ENCODE measurements at regions not wholly inside any gene's neighbourhood (a gene's known extent, or its start where the extent isn't known, plus 50 kb on each side); places are given as distances from the start of the nearest gene placed in this dataset.
"Not testable (repeated sequence)": the region's sequence is repeated elsewhere in the genome, so short reads cannot be mapped to it uniquely, and the experiment has no call there.

- Histone ChIP-seq H3K27me3 (no peaks in the 10 kb centered on the region), H3K4me3 (ENCODE audit: low read depth in 1 of 2, low read length in 1 of 2) (no peak overlapping the region), H3K36me3 (no peaks in the 10 kb centered on the region), H3K9me3 (no peaks in the 10 kb centered on the region), H3K27ac (no peak overlapping the region), H3K4me1 (ENCODE audit: control insufficient read depth in 1 of 2, insufficient read depth in 1 of 2, low read depth in 1 of 2, low read length in 1 of 2) (no peaks in the 10 kb centered on the region)
- no peak for TF ChIP-seq CTCF (IDR thresholded peaks at IDR 0.05)
These were observed 138.6 kb upstream of the FHL2 start for GRCh38 chr2:105537466-105537865.

- Histone ChIP-seq H3K4me1 (ENCODE audit: control insufficient read depth in 1 of 2, insufficient read depth in 1 of 2, low read depth in 1 of 2, low read length in 1 of 2) (no peaks in the 10 kb centered on the region), H3K36me3 (no peaks in the 10 kb centered on the region), H3K27me3 (no peaks in the 10 kb centered on the region), H3K27ac (no peak overlapping the region), H3K9me3 (no peaks in the 10 kb centered on the region), H3K4me3 (ENCODE audit: low read depth in 1 of 2, low read length in 1 of 2) (no peak overlapping the region)
- TF ChIP-seq CTCF (IDR thresholded peaks at IDR 0.05) = no peak
These were observed 137.3 kb upstream of the FHL2 start for GRCh38 chr2:105536175-105536574.

- not testable (repeated sequence) for H3K4me1 ChIP-seq (ENCODE audit: control insufficient read depth in 1 of 2, insufficient read depth in 1 of 2, low read depth in 1 of 2, low read length in 1 of 2); H3K36me3 ChIP-seq; H3K4me3 ChIP-seq (ENCODE audit: low read depth in 1 of 2, low read length in 1 of 2); H3K9me3 ChIP-seq; H3K27ac ChIP-seq; H3K27me3 ChIP-seq
These were observed 130.4 kb upstream of the FHL2 start for GRCh38 chr2:105529258-105529657.

- no peaks in the 10 kb centered on the region for H3K9me3 ChIP-seq
- H3K27me3 ChIP-seq = no peaks in the 10 kb centered on the region
- no peak overlapping the region for H3K27ac ChIP-seq
These were observed 127.4 kb upstream of the FHL2 start for GRCh38 chr2:105526000-105526925.

GRCh38 chr2:105525201-105525600 is 126.3 kb upstream of the FHL2 start:
- no peaks in the 10 kb centered on the region for H3K9me3 ChIP-seq
- H3K4me3 ChIP-seq (ENCODE audit: low read depth in 1 of 2, low read length in 1 of 2) = no peak overlapping the region
- no peak for TF ChIP-seq CTCF (IDR thresholded peaks at IDR 0.05)
- no peaks in the 10 kb centered on the region for H3K4me1 ChIP-seq (ENCODE audit: control insufficient read depth in 1 of 2, insufficient read depth in 1 of 2, low read depth in 1 of 2, low read length in 1 of 2)
- no peaks in the 10 kb centered on the region for H3K27me3 ChIP-seq
- H3K36me3 ChIP-seq = no peaks in the 10 kb centered on the region
- no peak overlapping the region for H3K27ac ChIP-seq

More at GRCh38 chr2:105526000-105526925, 127.4 kb upstream of the FHL2 start:
- TF ChIP-seq CTCF (IDR thresholded peaks at IDR 0.05) = no peak
- Histone ChIP-seq H3K4me1 (ENCODE audit: control insufficient read depth in 1 of 2, insufficient read depth in 1 of 2, low read depth in 1 of 2, low read length in 1 of 2) (no peaks in the 10 kb centered on the region), H3K4me3 (ENCODE audit: low read depth in 1 of 2, low read length in 1 of 2) (no peak overlapping the region), H3K36me3 (no peaks in the 10 kb centered on the region)

GRCh38 chr2:105522645-105523044 is 123.8 kb upstream of the FHL2 start:
- Histone ChIP-seq H3K4me1 (ENCODE audit: control insufficient read depth in 1 of 2, insufficient read depth in 1 of 2, low read depth in 1 of 2, low read length in 1 of 2) (no peaks in the 10 kb centered on the region), H3K9me3 (no peaks in the 10 kb centered on the region), H3K27ac (no peak overlapping the region), H3K36me3 (no peaks in the 10 kb centered on the region), H3K27me3 (no peaks in the 10 kb centered on the region), H3K4me3 (ENCODE audit: low read depth in 1 of 2, low read length in 1 of 2) (no peak overlapping the region)
- TF ChIP-seq CTCF (IDR thresholded peaks at IDR 0.05) = no peak

Measured in neutrophil (primary cell).